GF-D8 (cell line): ENCODE measurements at regions not wholly inside any gene's neighbourhood (a gene's known extent, or its start where the extent isn't known, plus 50 kb on each side); places are given as distances from the start of the nearest gene placed in this dataset.

Experiments
- DNase-seq: peaks from one replicate; lab custom pipeline; 2025; lab: John Stamatoyannopoulos, UW

DNA sequence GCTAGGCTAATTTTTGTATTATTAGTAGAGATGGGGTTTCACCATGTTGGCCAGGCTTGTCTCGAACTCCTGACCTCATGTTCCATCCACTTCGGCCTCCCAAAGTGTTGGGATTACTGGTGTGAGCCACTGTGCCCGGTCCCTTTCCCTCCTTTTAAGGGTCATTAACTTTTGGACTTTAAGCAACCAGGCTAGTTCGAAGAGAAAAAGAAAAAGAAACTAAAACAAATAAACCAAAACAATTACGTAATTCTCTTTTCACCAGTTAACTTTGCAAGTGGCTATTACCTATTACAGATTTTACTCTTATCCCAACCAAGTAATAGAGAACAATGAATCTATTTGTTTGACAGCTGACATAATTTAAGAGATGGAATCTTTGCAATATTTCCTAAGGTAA lies 72.8 kb upstream of the SEMA3C start:
- DNase-seq: no peak

DNA sequence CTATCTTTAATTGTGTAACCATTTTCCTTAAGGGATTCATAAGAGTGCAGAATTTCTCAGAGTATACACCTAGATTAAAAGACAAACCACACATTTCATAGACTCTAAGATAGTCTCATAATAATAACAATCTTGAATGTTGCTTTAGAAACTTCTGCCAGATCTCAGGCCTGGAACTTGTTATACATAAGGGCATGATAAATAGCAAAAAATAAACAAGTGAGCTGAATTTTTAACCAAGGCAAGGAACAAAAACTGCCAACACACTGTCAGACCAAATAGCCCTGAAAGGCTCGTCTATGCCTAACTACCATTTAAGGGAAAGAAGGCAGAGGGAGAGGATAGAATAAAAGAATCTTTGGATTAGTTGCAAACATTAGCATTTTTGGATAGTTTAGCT lies 65.8 kb upstream of the SEMA3C start:
- no peak for DNase-seq

DNA sequence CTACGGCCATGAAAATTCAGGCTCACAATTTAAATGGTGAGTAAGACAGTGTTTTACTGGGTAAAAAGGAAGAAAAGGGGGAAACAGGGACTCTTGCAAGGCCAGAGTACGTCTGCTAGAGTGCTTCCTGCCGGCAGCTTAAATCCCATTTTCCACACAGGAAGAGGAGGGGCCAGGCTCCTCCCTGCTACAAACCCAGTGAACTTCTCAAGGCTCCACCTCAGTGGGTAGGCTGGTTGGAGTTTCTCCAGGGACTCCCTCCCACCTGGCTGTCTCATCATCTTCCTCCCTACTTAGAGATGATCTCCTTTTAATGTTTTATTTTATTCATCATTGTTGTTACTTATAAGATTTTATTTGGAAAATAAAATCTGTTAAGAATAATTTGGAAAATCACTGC lies 62.6 kb upstream of the SEMA3C start:
- DNase-seq: no peak

DNA sequence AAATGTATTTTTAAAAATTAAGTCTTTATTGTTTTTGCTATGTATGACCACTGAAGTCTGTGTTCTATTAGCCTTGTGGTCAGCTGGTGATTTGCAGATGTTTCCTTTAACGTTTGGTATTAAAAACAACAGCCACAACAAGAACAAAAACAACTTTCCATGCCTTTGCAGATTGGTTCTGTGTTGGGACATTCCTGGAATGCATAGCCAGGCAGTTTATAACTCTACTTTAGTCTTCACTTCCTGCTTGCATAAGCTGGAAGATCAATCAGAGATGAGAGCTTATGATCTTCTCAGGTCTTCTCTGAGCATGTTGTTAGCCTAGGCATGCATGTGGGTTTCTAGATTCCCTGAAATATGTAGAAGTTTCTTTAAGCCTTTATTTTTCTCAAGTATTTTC lies 58.9 kb upstream of the SEMA3C start:
- DNase-seq: no peak

DNA sequence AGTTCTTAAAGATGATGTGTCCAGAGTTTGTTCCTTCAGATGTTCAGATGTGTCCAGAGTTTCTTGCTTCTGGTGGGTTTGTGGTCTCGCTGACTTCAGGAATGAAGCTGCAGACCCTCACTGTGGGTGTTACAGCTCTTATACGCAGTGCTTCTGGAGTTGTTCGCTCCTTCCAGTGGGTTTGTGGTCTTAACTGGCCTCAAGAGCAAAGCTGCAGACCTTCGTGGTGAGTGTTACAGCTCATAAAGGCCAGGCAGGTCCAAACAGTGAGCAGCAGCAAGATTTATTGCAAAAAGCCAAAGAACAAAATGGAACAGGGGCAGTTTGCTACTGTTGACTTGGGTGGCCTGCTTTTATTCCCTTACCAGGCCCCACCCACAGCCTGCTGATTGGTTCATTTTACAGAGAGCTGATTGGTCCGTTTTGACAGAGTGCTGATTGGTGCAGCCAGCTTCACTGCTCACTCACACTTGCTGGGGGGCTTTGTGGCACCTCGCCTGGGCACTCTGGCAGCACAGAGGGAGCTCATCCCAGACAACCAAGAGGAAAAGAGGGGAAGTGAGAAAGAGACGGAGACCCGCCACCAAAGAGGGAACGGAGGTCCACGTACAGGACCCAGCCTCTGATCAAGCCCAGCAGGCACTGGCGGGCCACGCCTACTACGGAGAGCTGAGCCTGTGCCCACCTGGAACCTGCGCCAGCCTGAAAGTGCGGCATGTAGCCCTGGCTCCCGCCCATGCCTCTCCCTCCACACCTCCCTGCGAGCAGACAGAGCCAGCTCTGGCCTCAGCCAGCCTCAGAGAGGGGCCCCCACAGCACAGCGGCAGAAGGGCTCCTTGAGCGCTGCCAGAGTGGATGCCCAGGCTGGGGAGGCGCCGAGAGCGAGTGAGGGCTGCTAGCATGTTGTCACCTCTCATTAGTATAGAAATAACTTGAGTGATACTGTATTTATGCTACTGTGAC lies 55.8 kb upstream of the SEMA3C start:
- no peak for DNase-seq

DNA sequence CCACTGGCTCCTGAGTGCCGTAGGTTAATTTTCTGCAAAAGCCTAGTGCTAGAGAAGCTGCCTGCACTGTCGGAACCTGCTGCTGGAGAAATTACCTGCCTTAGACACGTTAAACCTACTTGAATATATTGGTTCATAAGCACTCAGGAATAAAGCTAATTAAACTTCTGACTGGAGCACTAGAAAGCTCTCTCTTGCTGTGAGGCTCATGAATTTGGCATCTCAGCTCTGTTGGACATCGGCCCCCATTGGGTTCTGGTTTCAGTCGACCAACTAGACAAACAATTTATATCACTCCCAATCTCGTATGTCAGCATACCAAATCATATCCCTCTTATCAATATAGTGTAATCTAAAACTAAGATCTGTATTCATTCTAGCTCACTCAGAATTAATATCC lies 52.4 kb upstream of the SEMA3C start:
- DNase-seq: no peak
